Upper lobe of left lung (tissue), 6 donors: ENCODE measurements at regions not wholly inside any gene's neighbourhood (a gene's known extent, or its start where the extent isn't known, plus 50 kb on each side); places are given as distances from the start of the nearest gene placed in this dataset.
A peak's percentile ranks its signal among the peaks of the same experiment; 100 is the strongest.

Source experiments
- ATAC-seq, 2 donors: fragments of 200-7000 bp; cut with Tn5 transposase; one replicate each; pipeline ENCODE4 v1.9.1; 2022; ENCODE audit warnings: mild to moderate bottlenecking in 2 of 2, moderate library complexity in 2 of 2; ENCODE audit not compliant: low FRiP score in 2 of 2
- DNase-seq, 2 donors: peaks; one replicate each; pipeline ENCODE4 v3.0.0-alpha.2; 2019 to 2020
- H3K27ac ChIP-seq, 4 donors: fragments of 200-600 bp; sonication (generic); one replicate each; pipeline ENCODE4 v1.5.1; 2016 to 2019
- H3K27me3 ChIP-seq, 4 donors: fragments of 200-600 bp; sonication (generic); one replicate each; pipeline ENCODE4 v1.5.1; 2017 to 2019
- H3K36me3 ChIP-seq, 4 donors: fragments of 200-600 bp; sonication (generic); one replicate each; pipeline ENCODE4 v1.5.1; 2016 to 2019
- H3K4me1 ChIP-seq, 4 donors: fragments of 200-600 bp; sonication (generic); one replicate each; pipeline ENCODE4 v1.5.1; 2018 to 2019
- H3K4me3 ChIP-seq, 4 donors: fragments of 200-600 bp; sonication (generic); one replicate each; pipeline ENCODE4 v1.5.1; 2017 to 2019; ENCODE audit warnings: mild to moderate bottlenecking in 2 of 4, moderate library complexity in 1 of 4
- H3K9me3 ChIP-seq, 4 donors: fragments of 200-600 bp; sonication (generic); one replicate each; pipeline ENCODE4 v1.5.1; 2018 to 2019
- CTCF ChIP-seq, 6 experiments: fragments of 450-650 bp in 4 of 6; fragments of 200-600 bp in 2 of 6; sonication (generic) in 2 of 6; IDR thresholded peaks; one replicate each; pipeline ENCODE4 v1.5.1; 2016 to 2019; ENCODE audit warnings: antibody characterized with exemption in 6 of 6
- EP300 ChIP-seq, 4 donors: sonication (generic); formaldehyde crosslinking; IDR thresholded peaks; one replicate each; pipeline ENCODE4 v1.5.1; 2017; ENCODE audit warnings: antibody characterized with exemption in 4 of 4, control low read depth in 2 of 4
- POLR2A ChIP-seq, 4 donors: fragments of 450-650 bp; IDR thresholded peaks; one replicate each; pipeline ENCODE4 v1.5.1; 2016 to 2017; ENCODE audit warnings: antibody characterized with exemption in 4 of 4, mild to moderate bottlenecking in 2 of 4
- POLR2AphosphoS5 ChIP-seq, 2 donors: sonication (generic); formaldehyde crosslinking; IDR thresholded peaks; one replicate each; pipeline ENCODE4 v1.5.1; 2017; ENCODE audit warnings: antibody characterized with exemption in 2 of 2
- WGBS, 2 donors: methylation state at CpG; one replicate each; pipeline ENCODE4 v1.1.5; 2017 to 2018; 5-methylcytosine and 5-hydroxymethylcytosine counted together
- donor health status: DM: no; HTN: no; CAD: no; lungs with moderate emphysema.
- donor health status: DM: no; HTN: yes; CAD: no; lungs with severe emphysema.

GRCh38 chr4:56252561-56253152 lies 134.6 kb downstream of the AASDH start:
- no peaks in the 10 kb centered on the region for H3K4me1 ChIP-seq

GRCh38 chr4:56251556-56251955 lies 135.7 kb downstream of the AASDH start:
- Histone ChIP-seq H3K4me3 (no peak overlapping the region), H3K9me3 (no peaks in the 10 kb centered on the region), H3K36me3 (no peaks in the 10 kb centered on the region), H3K4me1 (no peaks in the 10 kb centered on the region), H3K27ac (no peak overlapping the region), H3K27me3 (no peaks in the 10 kb centered on the region)
- DNase-seq (no peak), ATAC-seq (no peak)
- WGBS, 2 donors, result 73 to 91% methylated on average over 3 of the region's 3 CpGs
- TF ChIP-seq EP300 (IDR thresholded peaks at IDR 0.05), result no peak
- no peak for TF ChIP-seq POLR2A (IDR thresholded peaks at IDR 0.05)
- TF ChIP-seq CTCF (IDR thresholded peaks at IDR 0.05), result no peak
- no peak for TF ChIP-seq POLR2AphosphoS5 (IDR thresholded peaks at IDR 0.05)

More at GRCh38 chr4:56252561-56253152, 134.6 kb downstream of the AASDH start:
- H3K36me3 ChIP-seq, result no peaks in the 10 kb centered on the region
- ATAC-seq (no peak), DNase-seq (no peak)
- no peaks in the 10 kb centered on the region for H3K9me3 ChIP-seq
- TF ChIP-seq CTCF (IDR thresholded peaks at IDR 0.05) (no peak), POLR2AphosphoS5 (IDR thresholded peaks at IDR 0.05) (no peak)
- no peak overlapping the region for H3K4me3 ChIP-seq
- H3K27ac ChIP-seq, result no peak overlapping the region
- H3K27me3 ChIP-seq, result no peaks in the 10 kb centered on the region
- WGBS, 2 donors, result 77 to 79% methylated on average over 4 of the region's 4 CpGs

- TF ChIP-seq CTCF (IDR thresholded peaks at IDR 0.05) (no peak), POLR2AphosphoS5 (IDR thresholded peaks at IDR 0.05) (no peak), EP300 (IDR thresholded peaks at IDR 0.05) (no peak)
- H3K36me3 ChIP-seq, result no peaks in the 10 kb centered on the region
- no peak for DNase-seq
- H3K4me1 ChIP-seq, result no peaks in the 10 kb centered on the region
- H3K27ac ChIP-seq, result no peak overlapping the region
- H3K9me3 ChIP-seq, result no peaks in the 10 kb centered on the region
- no peak overlapping the region for H3K4me3 ChIP-seq
- 83 to 90% methylated on average over 2 of the region's 2 CpGs for WGBS, 2 donors
- no peaks in the 10 kb centered on the region for H3K27me3 ChIP-seq
- ATAC-seq, result no peak
Measured at GRCh38 chr4:56250776-56251175, 136.5 kb downstream of the AASDH start.

- no peaks in the 10 kb centered on the region for H3K4me1 ChIP-seq
- H3K27ac ChIP-seq, result no peak overlapping the region
- DNase-seq (no peak), ATAC-seq (no peak)
- no peaks in the 10 kb centered on the region for H3K27me3 ChIP-seq
- TF ChIP-seq CTCF (IDR thresholded peaks at IDR 0.05) (no peak), EP300 (IDR thresholded peaks at IDR 0.05) (no peak), POLR2A (IDR thresholded peaks at IDR 0.05) (no peak), POLR2AphosphoS5 (IDR thresholded peaks at IDR 0.05) (no peak)
- WGBS, 2 donors, result 78 to 86% methylated on average over 7 of the region's 7 CpGs
- H3K9me3 ChIP-seq, result no peaks in the 10 kb centered on the region
- H3K36me3 ChIP-seq, result no peaks in the 10 kb centered on the region
- no peak overlapping the region for H3K4me3 ChIP-seq
Measured at GRCh38 chr4:56247646-56248045, 139.6 kb downstream of the AASDH start.

- ATAC-seq, result peak in 1 of 2 donors; percentile 19
- Histone ChIP-seq H3K4me3 (no peak overlapping the region), H3K4me1 (no peaks in the 10 kb centered on the region), H3K27me3 (no peaks in the 10 kb centered on the region), H3K36me3 (no peaks in the 10 kb centered on the region), H3K27ac (no peak overlapping the region), H3K9me3 (no peaks in the 10 kb centered on the region)
- no peak for DNase-seq
- TF ChIP-seq POLR2AphosphoS5 (IDR thresholded peaks at IDR 0.05), result no peak
- no peak for TF ChIP-seq EP300 (IDR thresholded peaks at IDR 0.05)
- no peak for TF ChIP-seq CTCF (IDR thresholded peaks at IDR 0.05)
- no peak for TF ChIP-seq POLR2A (IDR thresholded peaks at IDR 0.05)
- WGBS, 2 donors, result 79 to 82% methylated on average over 3 of the region's 3 CpGs
Measured at GRCh38 chr4:56246233-56246610, 141.1 kb downstream of the AASDH start.
